H1 (cell line): ENCODE measurements at regions not wholly inside any gene's neighbourhood (a gene's known extent, or its start where the extent isn't known, plus 50 kb on each side); places are given as distances from the start of the nearest gene placed in this dataset.

Experiments used
- CTCF ChIA-PET: fragments of 300-600 bp; sonication (Branson Sonifier 250); formaldehyde crosslinking; loops from one replicate; lab custom pipeline; 2021; ENCODE audit not compliant: partially characterized antibody; lab: Charles Lee
- POLR2A ChIA-PET: fragments of 300-600 bp; sonication (Branson Sonifier 250); formaldehyde crosslinking; loops from one replicate; lab custom pipeline; 2021; ENCODE audit warnings: inconsistent platforms; ENCODE audit not compliant: partially characterized antibody; lab: Charles Lee
- DNase-seq, 2 experiments: peaks; one replicate each; pipeline versions ENCODE4 v3.0.0 to v3.0.0-alpha.2; 2010 to 2022; ENCODE audit warnings: low spot score in 2 of 2, low read depth in 1 of 2, mixed read lengths in 1 of 2
- FAIRE-seq: peaks from 2 replicates; lab custom pipeline; 2011; peaks lifted over from hg19 to GRCh38; lab: Jason Lieb, UNC
- H2AFZ ChIP-seq: 2 replicates; pipeline ENCODE4 v1.8.1; 2012; ENCODE audit warnings: low read length, inconsistent platforms
- H2AK5ac ChIP-seq: 2 replicates; pipeline ENCODE4 v1.6.1; 2013; ENCODE audit warnings: low read depth, low read length
- H2BK120ac ChIP-seq: replicated peaks from 2 replicates; pipeline ENCODE3; 2013; ENCODE audit warnings: low read depth, low read length, inconsistent platforms
- H2BK12ac ChIP-seq: 2 replicates; pipeline ENCODE4 v1.6.1; 2013; ENCODE audit warnings: low read depth, low read length
- H2BK15ac ChIP-seq: 2 replicates; pipeline ENCODE4 v1.6.1; 2013; ENCODE audit warnings: low read length
- H2BK20ac ChIP-seq: 2 replicates; pipeline ENCODE4 v1.6.1; 2013; ENCODE audit warnings: low read length
- H2BK5ac ChIP-seq: 2 replicates; pipeline ENCODE4 v1.6.1; 2013; ENCODE audit warnings: low read depth, low read length
- H3K14ac ChIP-seq: 2 replicates; pipeline ENCODE4 v1.6.1; 2013; ENCODE audit warnings: inconsistent platforms; ENCODE audit not compliant: insufficient read length
- H3K18ac ChIP-seq: 2 replicates; pipeline ENCODE4 v1.6.1; 2013; ENCODE audit warnings: low read length; ENCODE audit errors: extremely low read depth
- H3K23ac ChIP-seq: 2 replicates; pipeline ENCODE4 v1.6.1; 2013; ENCODE audit warnings: inconsistent platforms; ENCODE audit not compliant: insufficient read length
- H3K23me2 ChIP-seq: 2 replicates; pipeline ENCODE4 v1.6.1; 2013; ENCODE audit warnings: low read depth, low read length
- H3K27ac ChIP-seq: 2 replicates; pipeline ENCODE4 v1.6.1; 2011; ENCODE audit warnings: low read depth, low read length, inconsistent platforms
- H3K27me3 ChIP-seq, 4 experiments: replicated peaks in 1 of 4; 1 replicate in 1 of 4; 2 replicates in 3 of 4; pipeline versions ENCODE4 v1.6.1 to v1.8.1; 2011 to 2013; ENCODE audit warnings: low read length in 3 of 4, mild to moderate bottlenecking in 3 of 4, inconsistent platforms in 2 of 4, mixed read lengths in 2 of 4, moderate library complexity in 1 of 4; ENCODE audit not compliant: control insufficient read depth in 3 of 4, insufficient read depth in 3 of 4; ENCODE audit errors: extremely low read depth in 1 of 4
- H3K36me3 ChIP-seq, 4 experiments: 2 replicates each; pipeline versions ENCODE4 v1.6.1 to v1.8.1; 2011 to 2013; ENCODE audit warnings: mild to moderate bottlenecking in 4 of 4, low read length in 3 of 4, moderate library complexity in 2 of 4, control low read depth in 1 of 4, inconsistent platforms in 1 of 4; ENCODE audit not compliant: insufficient read depth in 4 of 4, control insufficient read depth in 2 of 4
- H3K4ac ChIP-seq: replicated peaks from 2 replicates; pipeline ENCODE3; 2013; ENCODE audit warnings: low read length, low read depth, mixed read lengths, inconsistent platforms; ENCODE audit not compliant: insufficient read length
- H3K4me1 ChIP-seq, 4 experiments: replicated peaks in 1 of 4; 1 replicate in 1 of 4; 2 replicates in 3 of 4; pipeline versions ENCODE4 v1.6.1 to v1.8.1; 2011 to 2013; ENCODE audit warnings: low read length in 3 of 4, inconsistent platforms in 2 of 4, mixed read lengths in 1 of 4; ENCODE audit not compliant: insufficient read depth in 4 of 4, control insufficient read depth in 3 of 4
- H3K4me2 ChIP-seq, 2 experiments: 2 replicates each; pipeline versions ENCODE4 v1.6.1 to v1.8.1; 2011 to 2013; ENCODE audit warnings: low read depth in 2 of 2, low read length in 2 of 2, control low read depth in 1 of 2, inconsistent platforms in 1 of 2, mild to moderate bottlenecking in 1 of 2; ENCODE audit not compliant: insufficient read depth in 1 of 2
- H3K4me3 ChIP-seq, 4 experiments: fragments of 200-600, 300-600 bp in 1 of 4; sonication (generic), shearing (Covaris generic), sonication (Bioruptor Twin) in 1 of 4; 2 replicates each; pipeline versions ENCODE4 v1.5.1 to v1.8.1; 2011 to 2016; ENCODE audit warnings: low read length in 4 of 4, low read depth in 3 of 4, control low read depth in 2 of 4, inconsistent platforms in 2 of 4, mild to moderate bottlenecking in 2 of 4, mixed read lengths in 1 of 4, moderate library complexity in 1 of 4; ENCODE audit not compliant: insufficient read depth in 2 of 4; ENCODE audit errors: extremely low read depth in 1 of 4
- H3K56ac ChIP-seq: replicated peaks from 2 replicates; pipeline ENCODE3; 2013; ENCODE audit warnings: low read depth, mild to moderate bottlenecking, mixed read lengths, low read length, inconsistent platforms; ENCODE audit not compliant: insufficient read length
- H3K79me1 ChIP-seq: 2 replicates; pipeline ENCODE4 v1.6.1; 2013; ENCODE audit warnings: low read depth, low read length, control low read depth
- H3K79me2 ChIP-seq, 2 experiments: 2 replicates each; pipeline versions ENCODE4 v1.6.1 to v1.8.1; 2012 to 2013; ENCODE audit warnings: low read length in 2 of 2, mild to moderate bottlenecking in 2 of 2, inconsistent platforms in 1 of 2; ENCODE audit not compliant: insufficient read depth in 2 of 2, control insufficient read depth in 1 of 2
- H3K9ac ChIP-seq, 4 experiments: replicated peaks in 1 of 4; 1 replicate in 1 of 4; 2 replicates in 3 of 4; pipeline versions ENCODE4 v1.6.1 to v1.8.1; 2011 to 2013; ENCODE audit warnings: low read depth in 3 of 4, low read length in 3 of 4, control low read depth in 2 of 4, mild to moderate bottlenecking in 2 of 4, moderate library complexity in 2 of 4, inconsistent platforms in 1 of 4; ENCODE audit errors: extremely low read depth in 1 of 4
- H3K9me3 ChIP-seq, 2 experiments: 2 replicates each; pipeline versions ENCODE4 v1.6.1 to v1.8.1; 2012 to 2013; ENCODE audit warnings: mild to moderate bottlenecking in 2 of 2, moderate library complexity in 2 of 2, control low read depth in 1 of 2, inconsistent platforms in 1 of 2, low read depth in 1 of 2, low read length in 1 of 2, mixed read lengths in 1 of 2; ENCODE audit not compliant: insufficient read depth in 2 of 2
- H4K20me1 ChIP-seq, 2 experiments: replicated peaks in 1 of 2; 2 replicates each; pipeline versions ENCODE3 to v1.8.1; 2011 to 2013; ENCODE audit warnings: inconsistent platforms in 2 of 2, low read length in 2 of 2, mild to moderate bottlenecking in 1 of 2; ENCODE audit not compliant: insufficient read depth in 2 of 2, control insufficient read depth in 1 of 2
- H4K5ac ChIP-seq: 2 replicates; pipeline ENCODE4 v1.6.1; 2013; ENCODE audit warnings: low read length, low read depth, mixed read lengths, inconsistent platforms; ENCODE audit not compliant: insufficient read length
- H4K8ac ChIP-seq: 2 replicates; pipeline ENCODE4 v1.8.0; 2013; ENCODE audit warnings: mild to moderate bottlenecking, moderate library complexity, low read length, inconsistent platforms; ENCODE audit not compliant: insufficient read depth; ENCODE audit errors: extremely low read depth
- H4K91ac ChIP-seq: replicated peaks from 2 replicates; pipeline ENCODE3; 2013; ENCODE audit warnings: low read length, mixed read lengths, inconsistent platforms; ENCODE audit not compliant: insufficient read length
- CBX5 ChIP-seq: fragments of 300-800, 300-1000 bp; sonication (generic); IDR thresholded peaks from 2 replicates; pipeline ENCODE4 v1.7.1; 2016; ENCODE audit warnings: antibody characterized with exemption, low read length, low read depth
- EP300 ChIP-seq, 2 experiments: IDR thresholded peaks; 1 replicate in 1 of 2; 2 replicates in 1 of 2; pipeline ENCODE4 v1.6.1; 2011 to 2012; ENCODE audit warnings: low read depth in 2 of 2, low read length in 2 of 2, mild to moderate bottlenecking in 2 of 2, borderline replicate concordance in 1 of 2, inconsistent platforms in 1 of 2, moderate library complexity in 1 of 2
- FOSL1 ChIP-seq: IDR thresholded peaks from 2 replicates; pipeline ENCODE4 v1.6.1; 2011; ENCODE audit warnings: mild to moderate bottlenecking, low read depth, low read length, moderate library complexity; ENCODE audit not compliant: insufficient read depth
- SP1 ChIP-seq: IDR thresholded peaks from 2 replicates; pipeline ENCODE4 v1.6.1; 2011; ENCODE audit warnings: low read depth, low read length
- SP4 ChIP-seq: IDR thresholded peaks from 2 replicates; pipeline ENCODE4 v1.6.1; 2012; ENCODE audit warnings: low read length, inconsistent platforms
- TAF7 ChIP-seq: optimal IDR thresholded peaks from 2 replicates; pipeline ENCODE3; 2011; ENCODE audit warnings: low read depth, mild to moderate bottlenecking, inconsistent platforms, low read length, moderate library complexity, borderline replicate concordance
- WGBS, 2 experiments: shearing (Covaris generic) in 1 of 2; methylation state at CpG; one replicate each; pipeline versions ENCODE4 v1.1.6 to v1.1.7; 2013 to 2015; ENCODE audit warnings: low lambda C conversion rate in 2 of 2, mixed read lengths in 2 of 2, inconsistent platforms in 1 of 2, low coverage in 1 of 2, missing lambda C conversion rate in 1 of 2; ENCODE audit not compliant: insufficient replicate concordance in 2 of 2, insufficient coverage in 1 of 2, insufficient read length in 1 of 2; ENCODE audit errors: extremely low coverage in 1 of 2, missing lambda C conversion rate in 1 of 2; 5-methylcytosine and 5-hydroxymethylcytosine counted together
- TF ChIP-seq, protein P1 (sequence below): IDR thresholded peaks from 2 replicates; pipeline ENCODE4 v1.6.1; 2012; ENCODE audit warnings: inconsistent platforms

DNA sequence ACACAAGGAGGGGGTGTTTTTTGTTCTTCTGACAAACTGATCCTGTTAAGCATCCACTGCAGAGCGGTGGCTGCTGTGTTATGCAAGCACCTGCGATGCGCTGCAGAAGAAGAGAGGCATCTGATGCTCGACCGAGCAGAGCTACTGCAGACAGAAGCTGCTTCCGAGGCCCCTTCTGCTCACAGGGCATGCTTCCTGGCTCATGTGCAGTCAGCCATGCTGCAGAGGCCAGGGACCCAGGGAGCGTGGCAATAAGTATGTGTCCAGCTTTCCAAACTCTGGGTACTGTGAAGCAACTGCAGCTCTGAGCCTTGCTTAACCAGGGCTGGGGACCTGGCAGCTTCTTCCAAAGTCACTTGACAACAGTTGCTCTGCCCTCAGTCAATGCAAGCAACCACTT, 448.6 kb upstream of the RBFOX1 start:
- Histone ChIP-seq H3K4me1 (no peaks in the 10 kb centered on the region; a peak in 2 of 7 replicates), H3K4me3 (no peak overlapping the region), H2BK120ac (no peak overlapping the region), H3K14ac (no peak overlapping the region), H3K79me2 (no peaks in the 10 kb centered on the region), H4K5ac (no peak overlapping the region), H3K4ac (no peak overlapping the region), H3K23ac (no peak overlapping the region), H4K8ac (no peak overlapping the region), H3K27me3 (no peaks in the 10 kb centered on the region), H4K91ac (no peak overlapping the region), H3K23me2 (no peaks in the 10 kb centered on the region), H3K9me3 (no peaks in the 10 kb centered on the region), H2BK12ac (no peak overlapping the region), H3K27ac (no peak overlapping the region), H3K4me2 (no peak overlapping the region), H4K20me1 (no peaks in the 10 kb centered on the region), H2BK5ac (no peak overlapping the region), H2BK15ac (no peak overlapping the region), H3K18ac (no peak overlapping the region), H2AFZ (no peak overlapping the region), H3K36me3 (no peaks in the 10 kb centered on the region), H2BK20ac (no peak overlapping the region), H3K9ac (no peak overlapping the region), H3K79me1 (no peaks in the 10 kb centered on the region), H2AK5ac (no peak overlapping the region), H3K56ac (no peak overlapping the region)
- FAIRE-seq, result no peak
- ChIA-PET POLR2A (interaction anchor here (0.5 kb wide), 1 partner anchor 274 kb away, joined by 3 read pairs; no protein-coding TSS in a partner anchor), CTCF (interaction anchor here (0.6 to 2.0 kb wide), 4 partner anchors 19 to 1523 kb away, joined by 3 to 5 read pairs (median 3); no protein-coding TSS in a partner anchor)
- TF ChIP-seq, protein P1, sequence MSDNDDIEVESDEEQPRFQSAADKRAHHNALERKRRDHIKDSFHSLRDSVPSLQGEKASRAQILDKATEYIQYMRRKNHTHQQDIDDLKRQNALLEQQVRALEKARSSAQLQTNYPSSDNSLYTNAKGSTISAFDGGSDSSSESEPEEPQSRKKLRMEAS, result no peak
- TF ChIP-seq CBX5 (no peak), EP300 (IDR thresholded peaks at IDR 0.05; ENCODE audit: borderline replicate concordance in 1 of 2, low read depth in 2 of 2, low read length in 2 of 2) (no peak), SP4 (no peak), FOSL1 (no peak), SP1 (no peak), TAF7 (no peak)
- 86% methylated on average over 7 of the region's 7 CpGs; no CpG with 5 or more reads in 1 of the 2 experiments for WGBS, 2 experiments
- DNase-seq, result no peak
